GM10248 (cell line): ENCODE measurements at regions not wholly inside any gene's neighbourhood (a gene's known extent, or its start where the extent isn't known, plus 50 kb on each side); places are given as distances from the start of the nearest gene placed in this dataset.
"Not testable (repeated sequence)": the region's sequence is repeated elsewhere in the genome, so short reads cannot be mapped to it uniquely, and the experiment has no call there.

Source experiments
- CTCF ChIA-PET: fragments of 300-600 bp; sonication (Branson Sonifier 250); formaldehyde crosslinking; extraction: SDS; loops from one replicate; lab custom pipeline; 2021; ENCODE audit warnings: antibody characterized with exemption; lab: Yijun Ruan, JAX
- POLR2A ChIA-PET: fragments of 350-650 bp; sonication (Branson Sonifier 250); formaldehyde crosslinking; extraction: SDS; loops from one replicate; lab custom pipeline; 2020; ENCODE audit warnings: antibody characterized with exemption; lab: Yijun Ruan, JAX
- DNase-seq: peaks from one replicate; pipeline ENCODE4 v3.0.0; 2012; ENCODE audit errors: extremely low spot score
- TF ChIP-seq, protein P1 (sequence below): IDR thresholded peaks from 2 replicates; pipeline ENCODE4 v1.5.1; 2012; ENCODE audit warnings: mild to moderate bottlenecking, low read depth; ENCODE audit errors: extremely low read depth, missing control alignments, control extremely low read depth

DNA sequence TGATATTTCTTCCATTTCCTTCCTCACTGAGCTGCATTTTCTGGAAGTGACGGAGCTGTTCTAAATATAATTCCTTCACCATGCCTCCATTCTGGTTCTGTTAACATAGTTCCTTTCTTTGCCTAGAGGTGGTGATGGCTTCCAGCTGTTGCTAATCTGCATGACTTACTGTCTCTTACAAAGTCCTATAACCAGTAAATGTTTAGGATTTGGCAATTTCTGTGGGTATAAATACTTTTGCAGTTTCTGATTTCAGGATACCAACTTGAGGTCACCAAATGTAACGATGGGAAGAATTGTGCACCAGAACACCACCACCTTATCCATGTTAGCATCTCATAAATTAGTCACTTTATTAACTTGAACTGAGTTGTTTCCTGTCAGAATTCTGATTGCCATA is 101.7 kb upstream of the FN1 start:
- CTCF ChIA-PET: no interaction called here
- no peak for DNase-seq

DNA sequence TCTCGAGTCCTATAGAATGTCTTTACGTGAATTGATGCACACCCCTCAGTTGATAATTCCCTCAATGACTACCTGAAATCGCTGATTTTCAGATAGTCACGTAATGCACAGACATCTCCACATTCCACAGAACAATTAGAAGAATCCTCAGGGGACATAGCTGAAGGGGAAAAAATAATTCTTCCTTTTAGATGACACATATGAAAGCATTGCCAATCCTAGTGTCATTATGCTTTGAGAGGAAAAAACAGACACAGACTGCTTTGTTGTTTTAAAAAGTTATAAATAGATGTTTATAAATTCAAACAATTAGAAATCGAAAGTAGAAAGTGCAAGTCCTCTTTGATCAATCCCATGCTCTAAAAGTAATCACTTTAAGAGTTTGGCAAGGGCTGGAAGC is 100.6 kb upstream of the FN1 start:
- ChIA-PET CTCF (no interaction called here), POLR2A (no interaction called here)
- DNase-seq: no peak
- TF ChIP-seq, protein P1, sequence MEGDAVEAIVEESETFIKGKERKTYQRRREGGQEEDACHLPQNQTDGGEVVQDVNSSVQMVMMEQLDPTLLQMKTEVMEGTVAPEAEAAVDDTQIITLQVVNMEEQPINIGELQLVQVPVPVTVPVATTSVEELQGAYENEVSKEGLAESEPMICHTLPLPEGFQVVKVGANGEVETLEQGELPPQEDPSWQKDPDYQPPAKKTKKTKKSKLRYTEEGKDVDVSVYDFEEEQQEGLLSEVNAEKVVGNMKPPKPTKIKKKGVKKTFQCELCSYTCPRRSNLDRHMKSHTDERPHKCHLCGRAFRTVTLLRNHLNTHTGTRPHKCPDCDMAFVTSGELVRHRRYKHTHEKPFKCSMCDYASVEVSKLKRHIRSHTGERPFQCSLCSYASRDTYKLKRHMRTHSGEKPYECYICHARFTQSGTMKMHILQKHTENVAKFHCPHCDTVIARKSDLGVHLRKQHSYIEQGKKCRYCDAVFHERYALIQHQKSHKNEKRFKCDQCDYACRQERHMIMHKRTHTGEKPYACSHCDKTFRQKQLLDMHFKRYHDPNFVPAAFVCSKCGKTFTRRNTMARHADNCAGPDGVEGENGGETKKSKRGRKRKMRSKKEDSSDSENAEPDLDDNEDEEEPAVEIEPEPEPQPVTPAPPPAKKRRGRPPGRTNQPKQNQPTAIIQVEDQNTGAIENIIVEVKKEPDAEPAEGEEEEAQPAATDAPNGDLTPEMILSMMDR: no peak

More for the DNA sequence above, 101.7 kb upstream of the FN1 start:
- TF ChIP-seq, protein P1: no peak
- POLR2A ChIA-PET: no interaction called here

DNA sequence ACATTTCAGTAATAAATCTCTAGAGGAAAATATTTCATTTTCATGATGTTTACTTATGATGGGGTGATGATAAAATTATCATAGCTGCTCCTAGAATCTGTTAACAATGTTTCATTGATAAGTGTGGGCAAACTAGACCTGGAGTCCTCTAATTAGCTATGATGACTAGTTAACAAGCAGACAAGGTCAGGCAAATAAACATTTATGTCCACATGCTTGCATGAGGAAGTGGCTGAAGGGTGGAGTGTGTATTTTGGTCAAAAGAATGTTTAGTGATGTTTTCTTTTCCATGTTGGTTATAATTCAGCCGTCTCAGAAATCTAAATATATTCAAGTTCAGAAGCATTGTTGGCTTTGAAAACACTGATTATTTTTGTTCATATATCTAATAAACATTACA is 99.9 kb upstream of the FN1 start:
- DNase-seq: no peak
- TF ChIP-seq, protein P1: no peak
- ChIA-PET CTCF (no interaction called here), POLR2A (no interaction called here)

DNA sequence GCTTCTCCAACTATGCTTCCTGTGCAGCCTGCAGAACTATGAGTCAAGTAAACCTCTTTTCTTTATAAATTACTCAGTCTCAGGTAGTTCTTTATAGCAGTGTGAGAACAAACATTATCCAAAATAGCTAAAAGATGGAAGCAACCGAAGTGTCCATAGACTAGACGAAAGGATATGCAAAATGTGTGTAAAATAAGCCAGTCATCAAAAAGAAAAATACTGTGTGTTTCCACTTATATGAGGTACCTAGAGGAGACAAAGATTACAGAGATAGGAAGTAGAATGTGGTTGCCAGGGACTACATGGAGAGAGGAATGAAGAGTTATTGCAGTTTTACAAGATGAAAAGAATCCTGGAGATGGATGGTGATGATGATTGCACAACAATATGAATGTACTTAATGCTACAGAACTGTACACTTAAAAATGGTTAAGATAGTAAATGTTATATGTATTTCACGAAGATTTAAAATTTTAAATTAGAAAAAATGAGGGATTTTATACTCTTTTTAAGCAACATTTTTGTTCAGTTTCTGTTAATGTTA is 99.3 kb upstream of the FN1 start:
- no peak for DNase-seq
- TF ChIP-seq, protein P1: no peak
- ChIA-PET CTCF (no interaction called here), POLR2A (no interaction called here)

DNA sequence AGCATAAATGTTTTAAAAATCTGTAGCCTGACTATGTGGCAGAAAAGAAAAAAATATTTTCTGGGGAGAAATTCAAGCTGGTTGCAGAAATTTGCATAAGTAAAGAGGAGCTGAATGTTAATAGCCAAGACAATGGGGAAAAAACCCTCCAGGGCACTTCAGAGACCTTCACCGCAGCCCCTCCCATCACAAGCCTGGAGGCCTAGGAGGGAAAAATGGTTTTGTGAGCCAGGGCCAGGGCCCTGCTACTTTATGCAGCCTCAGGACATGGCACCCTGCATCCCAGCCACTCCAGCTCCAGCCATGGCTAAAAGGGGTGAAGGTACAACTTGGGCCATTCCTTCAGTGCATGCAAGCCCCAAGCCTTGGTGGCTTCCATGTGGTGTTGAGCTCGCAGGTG is 97.8 kb upstream of the FN1 start:
- CTCF ChIA-PET, DNase-seq, POLR2A ChIA-PET: not testable (repeated sequence)

DNA sequence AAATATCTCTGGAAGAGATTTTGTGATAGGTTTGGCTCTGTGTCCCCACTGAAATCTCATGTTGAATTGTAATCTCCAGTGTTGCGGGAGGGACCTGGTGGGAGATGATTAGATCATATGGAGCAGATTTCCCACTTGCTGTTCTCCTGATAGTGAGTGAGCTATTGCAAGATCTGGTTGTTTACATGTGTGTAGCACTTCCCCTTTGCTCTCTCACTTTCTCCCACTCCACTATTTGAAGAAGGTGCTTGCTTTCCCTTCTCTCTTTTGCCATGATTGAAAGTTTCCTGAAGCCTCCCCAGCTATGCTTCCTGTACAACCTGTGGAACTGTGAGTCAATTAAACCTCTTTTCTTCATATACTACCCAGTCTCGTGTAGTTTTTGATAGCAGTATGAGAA is 97.0 kb upstream of the FN1 start:
- TF ChIP-seq, protein P1: no peak
- no peak for DNase-seq
- CTCF ChIA-PET: no interaction called here
- POLR2A ChIA-PET: no interaction called here

DNA sequence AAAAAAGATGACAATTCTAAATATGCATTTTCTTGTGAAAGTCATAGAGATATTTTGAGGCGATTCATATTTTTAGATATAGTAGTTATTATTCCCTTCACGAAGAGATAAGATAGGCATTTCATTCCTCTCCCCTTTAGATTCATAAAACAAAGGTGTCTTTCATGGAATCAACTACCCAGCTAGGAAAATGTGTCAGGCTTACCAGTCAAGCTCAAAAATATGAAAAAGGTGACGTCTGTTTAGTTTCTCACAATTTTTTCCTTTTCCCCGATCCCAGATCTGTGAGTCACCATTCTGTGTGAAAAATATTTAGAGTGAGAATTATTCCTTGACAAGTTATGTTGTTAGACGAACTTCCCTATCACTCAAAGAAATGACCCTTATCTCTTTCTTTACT is 95.4 kb upstream of the FN1 start:
- ChIA-PET CTCF (no interaction called here), POLR2A (no interaction called here)

More for the DNA sequence above, 95.4 kb upstream of the FN1 start:
- DNase-seq: no peak
- TF ChIP-seq, protein P1: no peak
